ENCODE measurements at regions not wholly inside any gene's neighbourhood (a gene's known extent, or its start where the extent isn't known, plus 50 kb on each side); places are given as distances from the start of the nearest gene placed in this dataset.

DNA sequence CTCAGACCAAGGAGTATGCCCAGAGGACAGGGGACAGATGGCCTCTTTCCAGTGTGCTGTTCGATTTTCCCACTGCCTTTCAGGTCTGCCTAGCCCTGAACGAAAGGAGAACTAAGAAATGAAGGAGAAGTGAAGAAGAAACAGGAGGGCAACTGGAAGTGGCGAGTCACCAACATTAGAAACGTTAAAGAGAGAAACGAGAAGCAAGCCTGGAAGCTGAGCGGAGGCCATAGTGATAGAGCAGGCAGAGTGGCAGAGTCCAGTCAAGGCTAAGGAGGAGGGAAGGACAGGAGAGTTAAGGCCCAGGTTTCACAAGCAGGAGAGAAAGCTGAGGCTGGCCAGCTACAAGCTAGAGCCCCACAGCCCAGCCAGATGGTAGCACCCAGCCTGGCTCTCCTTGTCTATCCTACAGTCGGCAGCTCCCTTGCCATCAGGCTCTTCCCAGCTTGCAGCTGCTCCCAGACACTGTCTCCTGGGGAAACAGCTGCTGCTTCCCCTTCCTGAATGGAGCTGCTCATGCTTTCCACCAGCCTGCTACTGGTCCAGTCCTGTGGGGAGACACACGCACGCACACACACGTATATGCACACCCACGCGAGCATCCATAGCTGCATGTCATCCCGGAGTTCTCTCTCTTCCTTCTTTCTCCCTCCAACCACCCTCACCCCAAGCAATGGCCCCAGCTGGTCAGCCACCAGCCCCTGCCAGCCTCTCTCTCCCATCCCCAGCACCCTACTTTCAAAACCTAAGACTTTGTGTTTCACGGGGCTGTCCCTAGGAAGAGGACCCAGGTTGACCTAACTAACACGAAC, 139.7 kb upstream of the CCND2 start:
- TF ChIP-seq SP1 (IDR thresholded peaks at IDR 0.05) (no peak), TARDBP (IDR thresholded peaks at IDR 0.05) (no peak), FOXM1 (IDR thresholded peaks at IDR 0.05; ENCODE audit: borderline replicate concordance) (no peak), BHLHE40 (IDR thresholded peaks at IDR 0.05; ENCODE audit: borderline replicate concordance) (no peak), HDGF (IDR thresholded peaks at IDR 0.05; ENCODE audit: borderline replicate concordance) (no peak), ELF4 (IDR thresholded peaks at IDR 0.05) (no peak), ARNT (IDR thresholded peaks at IDR 0.05) (no peak), LEF1 (IDR thresholded peaks at IDR 0.05; ENCODE audit: borderline replicate concordance) (no peak), FOXK2 (IDR thresholded peaks at IDR 0.05) (no peak), PKNOX1 (IDR thresholded peaks at IDR 0.05) (no peak)

All from HEK293T (cell line).